Naive thymus-derived CD8-positive, alpha-beta T cell (primary cell): ENCODE measurements at regions not wholly inside any gene's neighbourhood (a gene's known extent, or its start where the extent isn't known, plus 50 kb on each side); places are given as distances from the start of the nearest gene placed in this dataset.
"Not testable (repeated sequence)": the region's sequence is repeated elsewhere in the genome, so short reads cannot be mapped to it uniquely, and the experiment has no call there.

Source experiments
- ATAC-seq, 2 donors: fragments of 150-1000 bp; cut with Tn5 transposase in 1 of 2; sonication (Bioruptor Pico), chemical (Tn5 transposase) in 1 of 2; 1 replicate in 1 of 2; 2 replicates in 1 of 2; pipeline ENCODE4 v1.10.0; 2021; ENCODE audit warnings: mild to moderate bottlenecking in 2 of 2, moderate library complexity in 2 of 2
- POLR2A ChIA-PET: fragments of 350-600 bp; sonication (Branson Sonifier 250); formaldehyde crosslinking; loops from one replicate; lab custom pipeline; 2021; ENCODE audit warnings: antibody characterized with exemption; lab: Charles Lee
- DNase-seq, 10 donors: peaks; one replicate each; pipeline versions ENCODE4 v3.0.0 to v3.0.0-alpha.2; 2020 to 2022
- H3K27ac Mint-ChIP-seq, 10 donors: one replicate each; pipeline ENCODE4 v1.8.0; 2020 to 2022; ENCODE audit warnings: mild to moderate bottlenecking in 10 of 10, mixed read lengths in 10 of 10, moderate library complexity in 4 of 10, inconsistent platforms in 1 of 10
- H3K27me3 Mint-ChIP-seq, 5 donors: one replicate each; pipeline ENCODE4 v1.8.0; 2021 to 2022; ENCODE audit warnings: mixed read lengths in 5 of 5
- H3K36me3 Mint-ChIP-seq, 3 donors: one replicate each; pipeline ENCODE4 v1.8.0; 2020 to 2022; ENCODE audit warnings: mixed read lengths in 3 of 3, mild to moderate bottlenecking in 2 of 3, inconsistent platforms in 1 of 3
- H3K4me1 Mint-ChIP-seq, 4 donors: one replicate each; pipeline ENCODE4 v1.8.0; 2021 to 2022; ENCODE audit warnings: mixed read lengths in 4 of 4
- H3K4me3 Mint-ChIP-seq, 10 donors: one replicate each; pipeline ENCODE4 v1.8.0; 2020 to 2022; ENCODE audit warnings: mild to moderate bottlenecking in 10 of 10, mixed read lengths in 10 of 10, moderate library complexity in 6 of 10, inconsistent platforms in 1 of 10
- H3K9me3 Mint-ChIP-seq, 9 donors: one replicate each; pipeline ENCODE4 v1.8.0; 2020 to 2022; ENCODE audit warnings: mixed read lengths in 9 of 9, mild to moderate bottlenecking in 3 of 9, inconsistent platforms in 1 of 9, moderate library complexity in 1 of 9

DNA sequence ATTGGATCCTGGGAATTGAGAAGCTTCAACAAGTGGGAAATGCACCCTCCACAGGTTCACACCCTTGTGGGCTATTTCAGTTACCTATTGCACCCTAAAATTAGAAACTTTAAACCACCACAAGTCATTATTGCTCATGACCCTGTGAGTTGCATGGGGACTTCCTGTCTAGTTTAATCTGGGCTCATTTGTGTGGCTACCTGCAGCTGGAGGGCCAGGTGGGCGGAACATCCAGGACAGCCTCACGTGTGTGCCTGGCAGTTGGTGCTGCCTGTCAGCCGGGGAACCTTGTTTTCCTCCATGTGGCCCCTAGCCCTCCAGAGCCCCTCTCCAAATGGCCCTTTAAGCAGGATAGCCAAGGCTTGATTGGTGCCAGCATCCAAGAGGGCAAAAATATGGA, 128.5 kb upstream of the ROPN1B start:
- POLR2A ChIA-PET, H3K27ac Mint-ChIP-seq, ATAC-seq, H3K4me3 Mint-ChIP-seq, H3K9me3 Mint-ChIP-seq, DNase-seq, H3K27me3 Mint-ChIP-seq, H3K4me1 Mint-ChIP-seq: not testable (repeated sequence)
- peaks cover 0 to 15% (median 0%) of the 10 kb centered on the region in 3 donors for H3K36me3 Mint-ChIP-seq

GRCh38 chr3:125847966-125848365, 121.0 kb upstream of the ROPN1B start:
- DNase-seq, POLR2A ChIA-PET, H3K27ac Mint-ChIP-seq, ATAC-seq, H3K4me3 Mint-ChIP-seq, H3K4me1 Mint-ChIP-seq: not testable (repeated sequence)
- H3K36me3 Mint-ChIP-seq = peaks cover 11 to 36% (median 23%) of the 10 kb centered on the region in 3 donors
- H3K9me3 Mint-ChIP-seq = peaks cover 0 to 20% (median 11%) of the 10 kb centered on the region in 9 donors
- peaks cover 0 to 12% (median 2%) of the 10 kb centered on the region in 5 donors for H3K27me3 Mint-ChIP-seq

DNA sequence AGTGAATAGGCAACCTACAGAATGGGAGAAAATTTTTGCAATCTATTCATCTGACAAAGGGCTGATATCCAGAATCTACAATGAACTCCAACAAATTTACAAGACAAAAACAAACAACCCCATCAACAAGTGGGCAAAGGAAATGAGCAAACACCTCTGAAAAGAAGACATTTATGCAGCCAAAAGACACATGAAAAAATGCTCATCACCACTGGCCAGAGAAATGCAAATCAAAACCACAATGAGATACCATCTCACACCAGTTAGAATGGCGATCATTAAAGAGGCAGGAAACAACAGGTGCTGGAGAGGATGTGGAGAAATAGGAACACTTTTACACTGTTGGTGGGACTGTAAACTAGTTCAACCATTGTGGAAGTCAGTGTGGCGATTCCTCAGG, 114.0 kb upstream of the ROPN1B start:
- H3K4me3 Mint-ChIP-seq, H3K27me3 Mint-ChIP-seq, DNase-seq, H3K4me1 Mint-ChIP-seq, H3K27ac Mint-ChIP-seq, POLR2A ChIA-PET, ATAC-seq: not testable (repeated sequence)
- peaks cover 5 to 19% (median 14%) of the 10 kb centered on the region in 3 donors for H3K36me3 Mint-ChIP-seq
- peaks cover 0 to 22% (median 3%) of the 10 kb centered on the region in 9 donors for H3K9me3 Mint-ChIP-seq

GRCh38 chr3:125860547-125860946, 108.4 kb upstream of the ROPN1B start:
- H3K27ac Mint-ChIP-seq, H3K4me3 Mint-ChIP-seq, POLR2A ChIA-PET, H3K4me1 Mint-ChIP-seq, H3K9me3 Mint-ChIP-seq, H3K36me3 Mint-ChIP-seq, ATAC-seq, DNase-seq, H3K27me3 Mint-ChIP-seq: not testable (repeated sequence)

GRCh38 chr3:125862841-125863254, 106.1 kb upstream of the ROPN1B start:
- H3K27ac Mint-ChIP-seq, H3K36me3 Mint-ChIP-seq, POLR2A ChIA-PET, H3K9me3 Mint-ChIP-seq, H3K4me1 Mint-ChIP-seq, H3K4me3 Mint-ChIP-seq, H3K27me3 Mint-ChIP-seq, ATAC-seq, DNase-seq: not testable (repeated sequence)

GRCh38 chr3:125864532-125864931, 104.4 kb upstream of the ROPN1B start:
- ATAC-seq, DNase-seq, H3K4me1 Mint-ChIP-seq, H3K27ac Mint-ChIP-seq, POLR2A ChIA-PET, H3K9me3 Mint-ChIP-seq, H3K27me3 Mint-ChIP-seq, H3K36me3 Mint-ChIP-seq, H3K4me3 Mint-ChIP-seq: not testable (repeated sequence)

- POLR2A ChIA-PET = not testable (repeated sequence)
- peak overlapping the region in 1 of 10 donors; percentile 12 for H3K27ac Mint-ChIP-seq
Observed at GRCh38 chr3:125886006-125886405, 83.0 kb upstream of the ROPN1B start.

GRCh38 chr3:125899181-125899580, 69.8 kb upstream of the ROPN1B start:
- H3K27me3 Mint-ChIP-seq, H3K4me3 Mint-ChIP-seq, H3K9me3 Mint-ChIP-seq, H3K4me1 Mint-ChIP-seq, POLR2A ChIA-PET, ATAC-seq, H3K27ac Mint-ChIP-seq, DNase-seq: not testable (repeated sequence)
- peaks cover 0 to 14% (median 6%) of the 10 kb centered on the region in 3 donors for H3K36me3 Mint-ChIP-seq

More at GRCh38 chr3:125886006-125886405, 83.0 kb upstream of the ROPN1B start:
- not testable (repeated sequence) for H3K27me3 Mint-ChIP-seq, H3K4me1 Mint-ChIP-seq, DNase-seq, H3K4me3 Mint-ChIP-seq, ATAC-seq
- peaks cover 11 to 56% (median 20%) of the 10 kb centered on the region in 9 donors for H3K9me3 Mint-ChIP-seq
- peaks cover 11 to 43% (median 26%) of the 10 kb centered on the region in 3 donors for H3K36me3 Mint-ChIP-seq

DNA sequence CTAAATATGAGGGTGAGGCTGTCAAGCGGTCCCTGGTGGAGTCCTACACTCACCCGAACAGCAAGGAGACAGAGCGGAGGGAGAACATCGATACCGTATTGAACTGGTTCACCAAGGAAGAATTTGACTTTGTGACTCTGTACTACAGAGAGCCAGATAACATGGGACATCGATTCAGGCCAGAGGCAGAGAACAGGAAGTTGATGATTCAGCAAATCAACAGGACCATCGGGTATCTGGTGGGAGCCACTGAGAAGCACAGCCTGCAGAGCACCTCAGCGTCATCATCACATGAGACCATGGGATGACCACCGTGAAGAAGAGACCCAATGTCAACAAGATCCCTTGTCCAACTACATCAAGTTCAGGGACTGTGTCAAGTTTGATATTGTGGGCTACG, 67.5 kb upstream of the ROPN1B start:
- not testable (repeated sequence) for H3K4me1 Mint-ChIP-seq, H3K9me3 Mint-ChIP-seq, ATAC-seq

GRCh38 chr3:125903780-125904455, 65.1 kb upstream of the ROPN1B start:
- POLR2A ChIA-PET, H3K4me3 Mint-ChIP-seq, H3K4me1 Mint-ChIP-seq, H3K36me3 Mint-ChIP-seq, H3K27ac Mint-ChIP-seq, H3K9me3 Mint-ChIP-seq, H3K27me3 Mint-ChIP-seq, ATAC-seq, DNase-seq: not testable (repeated sequence)

More for the DNA sequence above, 67.5 kb upstream of the ROPN1B start:
- H3K27me3 Mint-ChIP-seq, H3K4me3 Mint-ChIP-seq, POLR2A ChIA-PET, H3K36me3 Mint-ChIP-seq, DNase-seq, H3K27ac Mint-ChIP-seq: not testable (repeated sequence)

- H3K9me3 Mint-ChIP-seq, DNase-seq, H3K27me3 Mint-ChIP-seq, POLR2A ChIA-PET, H3K4me3 Mint-ChIP-seq, H3K27ac Mint-ChIP-seq, H3K36me3 Mint-ChIP-seq, H3K4me1 Mint-ChIP-seq, ATAC-seq: not testable (repeated sequence)
Observed at GRCh38 chr3:125907279-125907678, 61.7 kb upstream of the ROPN1B start.

GRCh38 chr3:125910851-125911250, 58.1 kb upstream of the ROPN1B start:
- H3K4me3 Mint-ChIP-seq, H3K9me3 Mint-ChIP-seq, DNase-seq, H3K27ac Mint-ChIP-seq, POLR2A ChIA-PET, H3K27me3 Mint-ChIP-seq, ATAC-seq, H3K36me3 Mint-ChIP-seq: not testable (repeated sequence)
- peaks cover 5 to 14% (median 9%) of the 10 kb centered on the region in 4 donors for H3K4me1 Mint-ChIP-seq

GRCh38 chr3:125914608-125915436, 54.2 kb upstream of the ROPN1B start:
- not testable (repeated sequence) for ATAC-seq, H3K36me3 Mint-ChIP-seq, H3K27me3 Mint-ChIP-seq, H3K9me3 Mint-ChIP-seq
- H3K4me1 Mint-ChIP-seq = peaks cover 5 to 17% (median 14%) of the 10 kb centered on the region in 4 donors
- POLR2A ChIA-PET = interaction anchor here (1.0 kb wide), 1 partner anchor 76 kb away, joined by 3 read pairs; no protein-coding TSS in a partner anchor
- DNase-seq = peak in 2 of 10 donors; percentile 8
- peak overlapping the region; percentile 87 to 94 (median 89) for H3K4me3 Mint-ChIP-seq
- H3K27ac Mint-ChIP-seq = peak overlapping the region; percentile 84 to 99 (median 96)
